ENCODE measurements at regions not wholly inside any gene's neighbourhood (a gene's known extent, or its start where the extent isn't known, plus 50 kb on each side); places are given as distances from the start of the nearest gene placed in this dataset.

GRCh38 chr12:93149229-93149628, 220.1 kb upstream of the EEA1 start:
- Mint-ChIP-seq H3K27ac (no peak overlapping the region), H3K4me1 (ENCODE audit: low read depth) (peaks cover 50% of the 10 kb centered on the region), H3K4me3 (ENCODE audit: low read depth) (no peak overlapping the region), H3K9me3 (ENCODE audit: low read depth) (no peaks in the 10 kb centered on the region), H3K27me3 (no peaks in the 10 kb centered on the region), H3K36me3 (ENCODE audit: insufficient read depth) (no peaks in the 10 kb centered on the region)
- TF ChIP-seq CTCF (IDR thresholded peaks at IDR 0.05; ENCODE audit: unreplicated experiment), result no peak
- no peak for DNase-seq (ENCODE audit: low spot score, unreplicated experiment)

GRCh38 chr12:93151079-93151762, 222.1 kb upstream of the EEA1 start:
- DNase-seq (ENCODE audit: low spot score, unreplicated experiment), result no peak
- Mint-ChIP-seq H3K27me3 (no peaks in the 10 kb centered on the region), H3K4me1 (ENCODE audit: low read depth) (peaks cover 53% of the 10 kb centered on the region), H3K27ac (peak overlapping the region; percentile 54), H3K9me3 (ENCODE audit: low read depth) (no peaks in the 10 kb centered on the region), H3K4me3 (ENCODE audit: low read depth) (no peak overlapping the region), H3K36me3 (ENCODE audit: insufficient read depth) (no peaks in the 10 kb centered on the region)
- TF ChIP-seq CTCF (IDR thresholded peaks at IDR 0.05; ENCODE audit: unreplicated experiment), result no peak

- Mint-ChIP-seq H3K36me3 (ENCODE audit: insufficient read depth) (no peaks in the 10 kb centered on the region), H3K9me3 (ENCODE audit: low read depth) (peaks cover 4% of the 10 kb centered on the region), H3K4me1 (ENCODE audit: low read depth) (peaks cover 43% of the 10 kb centered on the region), H3K4me3 (ENCODE audit: low read depth) (no peak overlapping the region), H3K27ac (no peak overlapping the region), H3K27me3 (no peaks in the 10 kb centered on the region)
- no peak for DNase-seq (ENCODE audit: low spot score, unreplicated experiment)
- no peak for TF ChIP-seq CTCF (IDR thresholded peaks at IDR 0.05; ENCODE audit: unreplicated experiment)
Measured at GRCh38 chr12:93152617-93153016, 223.5 kb upstream of the EEA1 start.

- peaks cover 3% of the 10 kb centered on the region for H3K36me3 Mint-ChIP-seq (ENCODE audit: insufficient read depth)
- H3K4me1 Mint-ChIP-seq (ENCODE audit: low read depth), result peaks cover 36% of the 10 kb centered on the region
- no peak overlapping the region for H3K4me3 Mint-ChIP-seq (ENCODE audit: low read depth)
- no peak for DNase-seq (ENCODE audit: low spot score, unreplicated experiment)
- no peak overlapping the region for H3K27ac Mint-ChIP-seq
- no peak for TF ChIP-seq CTCF (IDR thresholded peaks at IDR 0.05; ENCODE audit: unreplicated experiment)
- H3K27me3 Mint-ChIP-seq, result no peaks in the 10 kb centered on the region
- H3K9me3 Mint-ChIP-seq (ENCODE audit: low read depth), result peaks cover 8% of the 10 kb centered on the region
Measured at GRCh38 chr12:93153321-93153720, 224.2 kb upstream of the EEA1 start.

GRCh38 chr12:93154096-93154728, 223.5 kb upstream of the NUDT4 start:
- peak overlapping the region; percentile 18 for H3K27ac Mint-ChIP-seq
- H3K4me1 Mint-ChIP-seq (ENCODE audit: low read depth), result peaks cover 31% of the 10 kb centered on the region
- no peak for DNase-seq (ENCODE audit: low spot score, unreplicated experiment)
- no peak overlapping the region for H3K4me3 Mint-ChIP-seq (ENCODE audit: low read depth)
- H3K27me3 Mint-ChIP-seq, result no peaks in the 10 kb centered on the region
- TF ChIP-seq CTCF (IDR thresholded peaks at IDR 0.05; ENCODE audit: unreplicated experiment), result no peak
- H3K9me3 Mint-ChIP-seq (ENCODE audit: low read depth), result peaks cover 12% of the 10 kb centered on the region
- peaks cover 4% of the 10 kb centered on the region for H3K36me3 Mint-ChIP-seq (ENCODE audit: insufficient read depth)

Measured in progenitor cell of endocrine pancreas (in vitro differentiated cells).